ENCODE measurements at regions not wholly inside any gene's neighbourhood (a gene's known extent, or its start where the extent isn't known, plus 50 kb on each side); places are given as distances from the start of the nearest gene placed in this dataset.

DNA sequence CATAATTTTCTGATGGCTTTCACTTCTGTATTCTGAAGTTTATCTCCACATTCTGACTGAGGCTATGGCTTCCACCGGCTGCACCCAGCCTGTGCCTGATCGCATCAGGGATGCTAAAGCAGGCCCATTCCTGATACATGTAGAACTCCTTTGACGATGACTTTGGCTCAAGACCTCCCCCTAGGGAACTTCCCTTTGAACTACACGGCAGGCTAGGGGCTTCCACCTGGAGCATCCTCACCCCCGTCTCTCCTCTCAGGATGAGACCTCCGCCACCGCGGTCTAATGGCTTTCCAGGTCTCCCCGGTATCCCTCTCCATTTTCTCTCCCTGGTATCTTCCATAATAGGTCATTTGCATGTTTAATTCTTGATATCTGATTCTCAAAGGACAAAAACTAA lies 214.9 kb upstream of the CHST9 start:
- DNase-seq (ENCODE audit: low read depth), result no peak
- TF ChIP-seq, protein P1, sequence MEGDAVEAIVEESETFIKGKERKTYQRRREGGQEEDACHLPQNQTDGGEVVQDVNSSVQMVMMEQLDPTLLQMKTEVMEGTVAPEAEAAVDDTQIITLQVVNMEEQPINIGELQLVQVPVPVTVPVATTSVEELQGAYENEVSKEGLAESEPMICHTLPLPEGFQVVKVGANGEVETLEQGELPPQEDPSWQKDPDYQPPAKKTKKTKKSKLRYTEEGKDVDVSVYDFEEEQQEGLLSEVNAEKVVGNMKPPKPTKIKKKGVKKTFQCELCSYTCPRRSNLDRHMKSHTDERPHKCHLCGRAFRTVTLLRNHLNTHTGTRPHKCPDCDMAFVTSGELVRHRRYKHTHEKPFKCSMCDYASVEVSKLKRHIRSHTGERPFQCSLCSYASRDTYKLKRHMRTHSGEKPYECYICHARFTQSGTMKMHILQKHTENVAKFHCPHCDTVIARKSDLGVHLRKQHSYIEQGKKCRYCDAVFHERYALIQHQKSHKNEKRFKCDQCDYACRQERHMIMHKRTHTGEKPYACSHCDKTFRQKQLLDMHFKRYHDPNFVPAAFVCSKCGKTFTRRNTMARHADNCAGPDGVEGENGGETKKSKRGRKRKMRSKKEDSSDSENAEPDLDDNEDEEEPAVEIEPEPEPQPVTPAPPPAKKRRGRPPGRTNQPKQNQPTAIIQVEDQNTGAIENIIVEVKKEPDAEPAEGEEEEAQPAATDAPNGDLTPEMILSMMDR (IDR thresholded peaks at IDR 0.05; ENCODE audit: insufficient read depth, low read depth, low read length, missing control alignments), result peak; percentile 12
- H3K4me3 ChIP-seq (ENCODE audit: low read depth, low read length), result no peak overlapping the region

DNA sequence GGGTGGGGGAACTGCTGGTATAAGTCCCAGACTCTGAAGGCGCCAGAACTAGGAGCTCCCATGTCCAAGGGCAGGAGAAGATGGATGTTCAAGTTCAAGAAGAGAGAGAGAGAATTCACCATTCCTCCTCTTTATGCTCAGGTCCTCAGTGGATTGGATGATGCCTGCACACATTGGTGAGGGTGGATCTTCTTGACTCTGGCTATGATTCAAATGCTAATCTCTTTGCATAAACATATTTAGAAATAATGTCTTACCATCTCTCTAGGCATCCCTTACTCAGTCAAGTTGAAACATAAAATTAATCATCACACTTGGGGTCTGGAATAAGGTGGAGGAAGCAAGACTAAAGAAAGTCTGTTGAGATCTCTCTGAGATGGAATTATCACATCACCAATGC lies 210.6 kb upstream of the CHST9 start:
- no peak overlapping the region for H3K4me3 ChIP-seq (ENCODE audit: low read depth, low read length)
- TF ChIP-seq, protein P1 (IDR thresholded peaks at IDR 0.05; ENCODE audit: insufficient read depth, low read depth, low read length, missing control alignments), result no peak
- DNase-seq (ENCODE audit: low read depth), result no peak

DNA sequence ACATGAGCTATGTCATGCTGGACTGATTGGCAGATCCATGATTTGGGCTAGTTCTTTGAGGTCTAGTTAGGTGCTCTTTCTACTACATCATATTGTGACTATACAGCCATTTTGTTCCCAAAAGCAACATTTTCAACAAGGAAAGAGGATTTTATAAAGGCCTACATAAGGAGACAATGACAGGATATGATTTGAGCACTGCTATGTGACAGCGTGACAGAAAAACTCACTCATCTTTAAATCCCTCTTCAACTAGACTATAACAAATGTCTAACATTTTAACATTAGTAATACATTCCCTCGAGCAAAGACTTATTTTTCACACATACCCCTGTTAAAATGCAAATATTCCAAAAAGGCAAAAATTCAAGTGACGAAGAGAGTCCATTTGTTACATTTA lies 209.6 kb upstream of the CHST9 start:
- TF ChIP-seq, protein P1 (IDR thresholded peaks at IDR 0.05; ENCODE audit: insufficient read depth, low read depth, low read length, missing control alignments), result no peak
- DNase-seq (ENCODE audit: low read depth), result no peak
- no peak overlapping the region for H3K4me3 ChIP-seq (ENCODE audit: low read depth, low read length)

DNA sequence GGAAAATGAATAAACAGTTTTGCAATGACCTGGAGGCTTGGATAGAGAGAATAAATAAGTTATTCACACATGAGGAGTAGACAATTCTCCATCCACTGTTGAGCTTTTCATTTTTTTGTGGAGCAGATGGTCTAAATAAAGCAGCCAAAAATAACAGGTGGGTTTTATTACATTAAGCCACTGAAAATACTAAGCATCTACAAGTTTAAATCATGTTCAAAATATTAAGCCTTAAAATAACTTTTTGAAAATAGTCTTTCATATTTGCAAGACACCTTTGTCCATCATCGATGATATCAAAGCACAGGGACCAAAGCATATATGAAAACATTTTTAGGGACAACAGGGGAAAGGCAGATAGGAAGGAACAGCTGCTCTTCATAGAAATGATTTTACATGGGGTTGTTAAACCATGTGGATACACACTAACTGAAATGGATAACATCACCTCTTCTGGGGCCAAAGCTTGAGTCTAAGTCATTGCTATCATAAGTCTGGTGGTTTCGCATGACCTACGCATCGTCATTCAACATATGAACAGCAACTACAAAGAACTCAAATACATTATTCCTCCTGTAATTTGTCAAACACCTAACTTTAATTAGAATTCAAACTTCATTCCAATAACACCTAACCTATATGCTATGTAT lies 197.6 kb upstream of the CHST9 start:
- TF ChIP-seq, protein P1 (IDR thresholded peaks at IDR 0.05; ENCODE audit: insufficient read depth, low read depth, low read length, missing control alignments), result no peak
- DNase-seq (ENCODE audit: low read depth), result no peak
- H3K4me3 ChIP-seq (ENCODE audit: low read depth, low read length), result no peak overlapping the region

DNA sequence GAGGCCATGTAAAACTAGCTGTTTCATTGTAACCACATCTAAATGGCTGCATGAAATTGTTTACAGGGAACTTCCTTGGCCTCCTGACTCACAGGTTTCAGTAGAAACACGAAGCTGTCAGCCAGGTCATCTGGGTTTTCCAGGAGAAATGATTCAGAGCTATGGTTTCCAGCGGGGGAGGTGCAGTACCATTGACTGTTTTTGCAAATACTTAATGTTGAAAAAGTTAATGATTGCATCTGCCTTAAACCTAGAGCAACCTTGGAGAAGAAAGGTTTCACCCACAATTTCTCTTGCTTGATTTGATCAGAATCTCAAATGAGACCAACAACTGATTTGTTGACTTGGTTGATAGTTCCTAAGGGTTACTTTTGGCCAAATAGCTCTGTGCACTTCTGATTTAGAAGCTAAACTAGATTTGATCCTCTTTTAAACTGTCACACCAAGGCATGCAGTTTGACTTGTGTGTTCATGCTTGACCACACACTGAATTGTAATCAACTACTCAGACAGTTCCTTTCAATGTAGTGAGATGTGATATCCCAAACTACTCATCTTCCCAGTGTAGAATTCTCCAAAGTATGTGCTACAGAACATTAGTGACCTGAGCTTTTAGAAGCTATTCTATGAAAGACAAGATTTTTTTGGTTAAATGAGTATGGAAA lies 193.5 kb upstream of the CHST9 start:
- TF ChIP-seq, protein P1 (IDR thresholded peaks at IDR 0.05; ENCODE audit: insufficient read depth, low read depth, low read length, missing control alignments), result no peak
- DNase-seq (ENCODE audit: low read depth), result peak; percentile 24
- H3K4me3 ChIP-seq (ENCODE audit: low read depth, low read length), result no peak overlapping the region

DNA sequence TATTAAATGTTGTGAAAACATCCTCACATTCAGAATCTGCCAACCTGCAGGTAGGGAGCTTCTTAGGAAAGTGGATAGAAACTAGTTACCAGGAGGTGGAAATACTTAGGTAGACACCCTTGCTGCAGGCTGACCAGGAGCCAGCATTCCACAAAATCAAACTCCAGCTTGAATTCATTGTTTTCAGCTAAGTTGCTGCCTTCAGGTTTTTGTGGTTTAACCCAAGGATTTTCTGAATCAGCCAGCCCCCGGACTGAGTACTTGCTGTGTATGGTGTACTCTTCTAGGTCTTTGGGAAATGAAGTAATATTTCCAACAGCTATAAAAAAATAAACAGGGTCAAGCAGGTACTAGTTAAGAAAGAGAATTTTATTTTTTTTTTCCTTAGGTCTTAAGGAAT lies 192.1 kb upstream of the CHST9 start:
- TF ChIP-seq, protein P1 (IDR thresholded peaks at IDR 0.05; ENCODE audit: insufficient read depth, low read depth, low read length, missing control alignments), result no peak
- DNase-seq (ENCODE audit: low read depth), result no peak
- H3K4me3 ChIP-seq (ENCODE audit: low read depth, low read length), result no peak overlapping the region

DNA sequence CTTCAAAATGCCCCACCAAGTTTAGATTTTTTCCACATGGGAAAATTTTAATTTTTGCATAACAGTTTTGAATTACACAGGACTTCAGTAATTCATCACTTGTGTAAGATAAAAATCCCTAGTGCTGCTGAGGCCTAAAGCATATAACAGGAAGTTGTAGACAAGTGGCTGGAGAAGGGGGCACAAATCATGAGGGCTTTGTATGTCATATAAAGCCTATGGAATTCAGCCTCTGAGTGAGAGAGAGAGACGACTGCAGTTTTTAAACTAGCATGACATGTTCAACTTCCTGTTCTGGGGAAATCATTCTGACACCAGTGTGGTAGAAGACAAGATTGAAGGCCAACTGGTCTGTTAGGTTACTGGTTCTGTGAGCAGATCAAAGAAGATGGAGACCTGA lies 187.3 kb upstream of the CHST9 start:
- H3K4me3 ChIP-seq (ENCODE audit: low read depth, low read length), result no peak overlapping the region
- no peak for DNase-seq (ENCODE audit: low read depth)
- TF ChIP-seq, protein P1 (IDR thresholded peaks at IDR 0.05; ENCODE audit: insufficient read depth, low read depth, low read length, missing control alignments), result no peak
